Adrenal gland (tissue), 9 donors: ENCODE measurements at regions not wholly inside any gene's neighbourhood (a gene's known extent, or its start where the extent isn't known, plus 50 kb on each side); places are given as distances from the start of the nearest gene placed in this dataset.

ENCODE experiments used
- DNase-seq, 7 donors: peaks; one replicate each; pipeline ENCODE4 v3.0.0-alpha.2; 2019 to 2020
- H3K27ac ChIP-seq, 5 donors: fragments of 200-600 bp; sonication (generic) in 4 of 5; 1 replicate in 3 of 5; 2 replicates in 2 of 5; pipeline versions ENCODE4 v1.5.1 to v1.8.0; 2016 to 2020; ENCODE audit warnings: mild to moderate bottlenecking in 1 of 5
- H3K27me3 ChIP-seq: fragments of 200-600 bp; 2 replicates; pipeline ENCODE4 v1.8.0; 2021
- H3K36me3 ChIP-seq, 2 donors: fragments of 200-600 bp; replicated peaks in 1 of 2; 1 replicate in 1 of 2; 2 replicates in 1 of 2; pipeline versions ENCODE4 v1.5.1 to v1.8.0; 2018 to 2022
- H3K4me1 ChIP-seq, 2 donors: fragments of 200-600 bp; replicated peaks in 1 of 2; 1 replicate in 1 of 2; 2 replicates in 1 of 2; pipeline versions ENCODE4 v1.5.1 to v1.8.0; 2018 to 2021
- H3K4me3 ChIP-seq, 4 donors: fragments of 200-600 bp; sonication (generic) in 3 of 4; one replicate each; pipeline ENCODE4 v1.5.1; 2016 to 2018
- H3K9me3 ChIP-seq, 3 donors: fragments of 200-600 bp; sonication (generic) in 1 of 3; replicated peaks in 1 of 3; 1 replicate in 2 of 3; 2 replicates in 1 of 3; pipeline versions ENCODE4 v1.5.1 to v1.8.0; 2016 to 2021
- CTCF ChIP-seq, 6 experiments: fragments of 450-650 bp in 4 of 6; fragments of 200-600 bp in 2 of 6; sonication (generic) in 1 of 6; IDR thresholded peaks; 1 replicate in 5 of 6; 2 replicates in 1 of 6; pipeline versions ENCODE4 v1.5.1 to v1.8.0; 2016 to 2021; ENCODE audit warnings: antibody characterized with exemption in 6 of 6, mild to moderate bottlenecking in 2 of 6, moderate library complexity in 1 of 6
- POLR2A ChIP-seq, 2 donors: fragments of 450-650 bp; IDR thresholded peaks; one replicate each; pipeline ENCODE4 v1.6.1; 2017; ENCODE audit warnings: antibody characterized with exemption in 2 of 2, mild to moderate bottlenecking in 2 of 2, moderate library complexity in 1 of 2
- WGBS, 4 donors: extraction: QIAGEN DNeasy Blood & Tissue Kit in 2 of 4; methylation state at CpG; one replicate each; pipeline versions ENCODE4 v1.1.5 to v1.1.7; 2013 to 2017; 5-methylcytosine and 5-hydroxymethylcytosine counted together
- intact Hi-C, 2 donors: fragments of 100-400 bp; cut with DNase I; formaldehyde crosslinking; loops; one replicate each; pipeline versions ENCODE4 v1.14.1 to v1.15.0; 2022 to 2023
- donor health status: healthy with polysubstance abuse.
- donor health status: Bipolar disorder and iron deficiency.
- donor health status: DM: yes; HTN: yes; CAD: no.
- donor health status: DM: no; HTN: no; CAD: no.
- donor health status: DM: no; HTN: no; CAD: no.

- intact Hi-C loops, result loop anchor here (2.0 to 10.0 kb wide), 3 partner anchors 142 to 802 kb away; no protein-coding TSS in a partner anchor
- peaks cover 0 to 8% of the 10 kb centered on the region in 2 donors for H3K4me1 ChIP-seq
- H3K36me3 ChIP-seq, result no peaks in the 10 kb centered on the region
- no peaks in the 10 kb centered on the region for H3K9me3 ChIP-seq
- 26 to 36% (median 27%) methylated on average over 3 of the region's 3 CpGs for WGBS, 4 donors
- no peak overlapping the region for H3K27ac ChIP-seq
- TF ChIP-seq POLR2A (IDR thresholded peaks at IDR 0.05) (no peak), CTCF (IDR thresholded peaks at IDR 0.05) (peak; percentile 69 to 90 (median 84))
- peak; percentile 53 to 84 (median 74) for DNase-seq
- no peak overlapping the region for H3K4me3 ChIP-seq
- no peaks in the 10 kb centered on the region for H3K27me3 ChIP-seq
Measured at GRCh38 chr1:100606438-100606837, 68.5 kb downstream of the GPR88 start.

- no peak overlapping the region for H3K4me3 ChIP-seq
- intact Hi-C loops, result loop anchor here (2.0 to 10.0 kb wide), 3 partner anchors 143 to 803 kb away; no protein-coding TSS in a partner anchor
- H3K4me1 ChIP-seq, result peaks cover 0 to 8% of the 10 kb centered on the region in 2 donors
- 92 to 100% (median 100%) methylated on average over 1 of the region's 1 CpG for WGBS, 4 donors
- TF ChIP-seq POLR2A (IDR thresholded peaks at IDR 0.05) (no peak), CTCF (IDR thresholded peaks at IDR 0.05) (no peak)
- no peaks in the 10 kb centered on the region for H3K9me3 ChIP-seq
- H3K36me3 ChIP-seq, result no peaks in the 10 kb centered on the region
- DNase-seq, result no peak
- H3K27me3 ChIP-seq, result no peaks in the 10 kb centered on the region
- no peak overlapping the region for H3K27ac ChIP-seq
Measured at GRCh38 chr1:100607628-100608240, 69.8 kb downstream of the GPR88 start.

GRCh38 chr1:100609849-100610248 is 71.9 kb downstream of the GPR88 start:
- no peak for TF ChIP-seq POLR2A (IDR thresholded peaks at IDR 0.05)
- TF ChIP-seq CTCF (IDR thresholded peaks at IDR 0.05), result no peak
- Histone ChIP-seq H3K9me3 (no peaks in the 10 kb centered on the region), H3K36me3 (no peaks in the 10 kb centered on the region), H3K4me3 (no peak overlapping the region), H3K27me3 (no peaks in the 10 kb centered on the region), H3K4me1 (peaks cover 0 to 8% of the 10 kb centered on the region in 2 donors), H3K27ac (no peak overlapping the region)
- intact Hi-C loops, result loop anchor here (10.0 kb wide), 2 partner anchors 145 to 805 kb away; no protein-coding TSS in a partner anchor
- DNase-seq, result no peak
- WGBS, 4 donors, result 90 to 98% (median 96%) methylated on average over 3 of the region's 3 CpGs

GRCh38 chr1:100611086-100611485 is 73.1 kb downstream of the GPR88 start:
- Histone ChIP-seq H3K27me3 (no peaks in the 10 kb centered on the region), H3K4me3 (no peak overlapping the region), H3K9me3 (no peaks in the 10 kb centered on the region), H3K27ac (no peak overlapping the region), H3K4me1 (peaks cover 0 to 8% of the 10 kb centered on the region in 2 donors), H3K36me3 (no peaks in the 10 kb centered on the region)
- no peak for DNase-seq
- 88 to 95% (median 92%) methylated on average over 3 of the region's 3 CpGs for WGBS, 4 donors
- intact Hi-C loops, result no loop called here
- TF ChIP-seq CTCF (IDR thresholded peaks at IDR 0.05) (no peak), POLR2A (IDR thresholded peaks at IDR 0.05) (no peak)
